ENCODE measurements at regions not wholly inside any gene's neighbourhood (a gene's known extent, or its start where the extent isn't known, plus 50 kb on each side); places are given as distances from the start of the nearest gene placed in this dataset.

DNA sequence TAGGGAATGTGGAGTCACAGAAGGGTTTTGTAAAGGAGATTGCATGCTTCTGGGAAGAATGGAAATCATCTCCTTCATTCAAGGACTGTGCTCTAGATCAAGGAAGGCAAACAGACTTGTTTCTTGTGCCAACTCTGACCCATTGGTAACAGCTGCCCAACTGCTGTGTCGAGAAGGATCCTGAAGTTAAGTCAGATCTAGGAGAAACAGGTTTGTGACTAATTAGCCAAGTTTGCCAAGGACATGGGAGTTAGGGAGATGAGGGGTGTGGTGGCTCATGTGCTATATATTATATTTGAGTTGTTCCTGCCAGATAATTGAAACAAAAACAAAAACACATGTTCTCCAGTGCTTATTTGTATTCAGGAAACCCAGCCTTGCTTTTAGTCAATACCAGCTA, 251.2 kb upstream of the USP24 start:
- Mint-ChIP-seq H3K4me3 (ENCODE audit: unreplicated experiment) (no peak overlapping the region), H3K9me3 (ENCODE audit: unreplicated experiment) (no peaks in the 10 kb centered on the region), H3K4me1 (ENCODE audit: unreplicated experiment) (no peaks in the 10 kb centered on the region), H3K36me3 (ENCODE audit: low read depth, unreplicated experiment) (no peaks in the 10 kb centered on the region), H3K27ac (ENCODE audit: unreplicated experiment) (no peak overlapping the region), H3K27me3 (ENCODE audit: unreplicated experiment) (no peaks in the 10 kb centered on the region)
- no peak for DNase-seq (ENCODE audit: low spot score)
- TF ChIP-seq, protein P1, sequence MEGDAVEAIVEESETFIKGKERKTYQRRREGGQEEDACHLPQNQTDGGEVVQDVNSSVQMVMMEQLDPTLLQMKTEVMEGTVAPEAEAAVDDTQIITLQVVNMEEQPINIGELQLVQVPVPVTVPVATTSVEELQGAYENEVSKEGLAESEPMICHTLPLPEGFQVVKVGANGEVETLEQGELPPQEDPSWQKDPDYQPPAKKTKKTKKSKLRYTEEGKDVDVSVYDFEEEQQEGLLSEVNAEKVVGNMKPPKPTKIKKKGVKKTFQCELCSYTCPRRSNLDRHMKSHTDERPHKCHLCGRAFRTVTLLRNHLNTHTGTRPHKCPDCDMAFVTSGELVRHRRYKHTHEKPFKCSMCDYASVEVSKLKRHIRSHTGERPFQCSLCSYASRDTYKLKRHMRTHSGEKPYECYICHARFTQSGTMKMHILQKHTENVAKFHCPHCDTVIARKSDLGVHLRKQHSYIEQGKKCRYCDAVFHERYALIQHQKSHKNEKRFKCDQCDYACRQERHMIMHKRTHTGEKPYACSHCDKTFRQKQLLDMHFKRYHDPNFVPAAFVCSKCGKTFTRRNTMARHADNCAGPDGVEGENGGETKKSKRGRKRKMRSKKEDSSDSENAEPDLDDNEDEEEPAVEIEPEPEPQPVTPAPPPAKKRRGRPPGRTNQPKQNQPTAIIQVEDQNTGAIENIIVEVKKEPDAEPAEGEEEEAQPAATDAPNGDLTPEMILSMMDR (IDR thresholded peaks at IDR 0.05; ENCODE audit: unreplicated experiment) = no peak

DNA sequence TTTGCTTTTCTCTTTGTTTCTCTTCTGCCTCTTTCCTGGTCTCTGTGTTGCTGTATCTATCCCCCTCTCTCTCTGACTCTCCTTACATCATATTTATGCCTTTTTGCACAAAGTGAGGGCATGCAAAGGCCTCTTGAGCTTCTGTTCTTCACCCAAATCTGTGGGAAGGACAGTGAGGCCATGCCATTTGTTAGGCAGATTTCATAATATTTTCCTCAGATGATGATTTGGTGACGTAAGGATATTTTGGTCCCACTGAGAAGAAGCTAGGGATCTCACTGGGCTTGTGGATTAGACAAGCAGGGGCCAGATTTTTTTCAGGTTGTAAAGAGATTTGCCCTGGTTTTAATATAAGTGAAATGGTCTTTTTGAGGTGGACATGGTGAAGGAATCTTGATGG, 249.4 kb upstream of the USP24 start:
- no peak for DNase-seq (ENCODE audit: low spot score)
- H3K4me3 Mint-ChIP-seq (ENCODE audit: unreplicated experiment) = no peak overlapping the region
- no peaks in the 10 kb centered on the region for H3K27me3 Mint-ChIP-seq (ENCODE audit: unreplicated experiment)
- H3K27ac Mint-ChIP-seq (ENCODE audit: unreplicated experiment) = no peak overlapping the region
- no peaks in the 10 kb centered on the region for H3K36me3 Mint-ChIP-seq (ENCODE audit: low read depth, unreplicated experiment)
- no peaks in the 10 kb centered on the region for H3K4me1 Mint-ChIP-seq (ENCODE audit: unreplicated experiment)
- no peaks in the 10 kb centered on the region for H3K9me3 Mint-ChIP-seq (ENCODE audit: unreplicated experiment)
- TF ChIP-seq, protein P1 (IDR thresholded peaks at IDR 0.05; ENCODE audit: unreplicated experiment) = no peak

DNA sequence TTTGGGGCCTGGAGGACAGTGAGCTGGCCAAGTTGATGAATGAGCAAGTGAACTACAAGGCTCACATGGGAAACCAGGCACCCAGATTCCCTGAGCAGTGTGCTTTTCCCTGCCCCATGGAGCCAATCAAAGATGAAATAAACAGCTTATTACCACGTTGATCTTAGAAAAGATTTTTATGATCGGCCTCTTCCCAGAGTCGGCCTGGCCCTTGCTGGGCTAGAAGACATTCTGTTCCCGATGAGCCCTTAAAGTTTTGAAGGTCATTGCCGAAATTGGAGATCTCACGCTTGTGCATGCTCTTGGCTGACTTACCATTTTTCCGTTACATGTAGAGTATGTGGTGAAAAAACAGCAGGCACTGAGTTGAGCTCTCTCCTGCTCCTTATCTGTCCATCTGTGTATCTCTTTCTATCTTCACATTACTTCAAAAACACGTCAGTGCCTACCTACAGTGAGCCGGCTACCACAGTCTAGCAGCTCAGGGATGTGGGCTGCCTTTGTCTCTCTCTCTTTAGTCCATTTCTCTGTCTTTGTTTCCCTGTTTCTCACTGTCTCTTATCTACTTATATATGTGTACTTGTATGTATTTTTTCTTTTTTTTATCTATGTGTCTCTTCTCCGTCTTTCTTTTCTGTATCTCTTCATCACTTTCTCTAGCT, 248.8 kb upstream of the USP24 start:
- Mint-ChIP-seq H3K27me3 (ENCODE audit: unreplicated experiment) (no peaks in the 10 kb centered on the region), H3K27ac (ENCODE audit: unreplicated experiment) (no peak overlapping the region), H3K4me1 (ENCODE audit: unreplicated experiment) (no peaks in the 10 kb centered on the region), H3K4me3 (ENCODE audit: unreplicated experiment) (no peak overlapping the region), H3K36me3 (ENCODE audit: low read depth, unreplicated experiment) (no peaks in the 10 kb centered on the region), H3K9me3 (ENCODE audit: unreplicated experiment) (no peaks in the 10 kb centered on the region)
- TF ChIP-seq, protein P1 (IDR thresholded peaks at IDR 0.05; ENCODE audit: unreplicated experiment) = no peak
- DNase-seq (ENCODE audit: low spot score) = no peak

DNA sequence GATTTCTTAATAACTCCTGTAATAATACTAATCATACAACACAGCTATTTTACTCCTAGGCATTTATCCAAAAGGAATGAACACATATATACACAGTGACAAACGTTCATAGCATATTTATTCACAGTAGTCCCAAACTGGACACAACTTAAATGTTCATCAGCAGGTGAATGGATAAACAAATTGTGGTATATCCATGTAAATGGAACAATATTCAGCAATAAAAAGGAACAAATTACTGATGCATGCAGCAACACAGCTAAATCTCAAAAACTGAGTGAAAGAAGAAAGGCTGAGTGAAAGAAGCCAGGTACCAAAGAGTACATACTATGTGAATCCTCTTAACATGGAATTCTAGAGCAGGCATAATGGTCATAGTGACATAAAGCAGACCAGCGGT, 242.7 kb upstream of the USP24 start:
- Mint-ChIP-seq H3K27me3 (ENCODE audit: unreplicated experiment) (no peaks in the 10 kb centered on the region), H3K36me3 (ENCODE audit: low read depth, unreplicated experiment) (no peaks in the 10 kb centered on the region), H3K27ac (ENCODE audit: unreplicated experiment) (no peak overlapping the region), H3K9me3 (ENCODE audit: unreplicated experiment) (no peaks in the 10 kb centered on the region), H3K4me1 (ENCODE audit: unreplicated experiment) (no peaks in the 10 kb centered on the region), H3K4me3 (ENCODE audit: unreplicated experiment) (no peak overlapping the region)
- no peak for DNase-seq (ENCODE audit: low spot score)
- TF ChIP-seq, protein P1 (IDR thresholded peaks at IDR 0.05; ENCODE audit: unreplicated experiment) = no peak

DNA sequence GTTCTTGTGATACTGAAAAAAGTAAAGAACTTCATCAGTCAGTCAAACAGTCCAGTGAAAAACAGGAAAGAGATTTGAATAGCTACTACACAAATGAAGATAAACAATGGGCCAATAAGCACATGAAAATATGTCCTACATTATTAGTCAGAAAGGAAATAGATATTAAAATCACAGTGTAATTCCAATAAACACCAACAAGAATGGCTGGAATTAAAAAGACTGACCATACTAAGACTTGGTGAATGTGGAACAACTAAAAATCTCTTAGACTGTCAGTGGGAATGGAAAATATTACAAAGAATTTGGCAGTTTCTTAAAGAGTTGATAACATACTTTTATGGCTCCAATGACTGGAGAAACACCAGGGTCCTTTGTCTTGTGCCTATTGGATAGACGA, 241.8 kb upstream of the USP24 start:
- Mint-ChIP-seq H3K27ac (ENCODE audit: unreplicated experiment) (no peak overlapping the region), H3K36me3 (ENCODE audit: low read depth, unreplicated experiment) (no peaks in the 10 kb centered on the region), H3K4me1 (ENCODE audit: unreplicated experiment) (no peaks in the 10 kb centered on the region), H3K4me3 (ENCODE audit: unreplicated experiment) (no peak overlapping the region), H3K27me3 (ENCODE audit: unreplicated experiment) (no peaks in the 10 kb centered on the region), H3K9me3 (ENCODE audit: unreplicated experiment) (no peaks in the 10 kb centered on the region)
- TF ChIP-seq, protein P1 (IDR thresholded peaks at IDR 0.05; ENCODE audit: unreplicated experiment) = no peak
- no peak for DNase-seq (ENCODE audit: low spot score)

Measured in endothelial cell (in vitro differentiated cells).